Prostate gland (tissue), 2 donors: ENCODE measurements at regions not wholly inside any gene's neighbourhood (a gene's known extent, or its start where the extent isn't known, plus 50 kb on each side); places are given as distances from the start of the nearest gene placed in this dataset.

ENCODE experiments used
- DNase-seq: peaks from one replicate; pipeline ENCODE4 v3.0.0-alpha.2; 2019; ENCODE audit warnings: low spot score
- H3K27ac ChIP-seq, 2 donors: fragments of 200-600 bp; sonication (generic); 2 replicates each; pipeline ENCODE4 v1.5.1; 2017 to 2019
- H3K27me3 ChIP-seq: fragments of 200-600 bp; sonication (generic); replicated peaks from 2 replicates; pipeline ENCODE4 v1.5.1; 2019; ENCODE audit not compliant: insufficient read depth
- H3K36me3 ChIP-seq, 2 donors: fragments of 200-600 bp; sonication (generic); 1 replicate in 1 of 2; 2 replicates in 1 of 2; pipeline versions ENCODE4 v1.5.1 to v1.8.1; 2017 to 2019
- H3K4me1 ChIP-seq: fragments of 200-600 bp; sonication (generic); replicated peaks from 2 replicates; pipeline ENCODE4 v1.5.1; 2019
- H3K4me3 ChIP-seq, 2 donors: fragments of 200-600 bp; sonication (generic); 2 replicates each; pipeline ENCODE4 v1.5.1; 2017 to 2019
- H3K9me3 ChIP-seq: fragments of 200-600 bp; sonication (generic); 2 replicates; pipeline ENCODE4 v1.5.1; 2017
- CTCF ChIP-seq, 4 experiments: fragments of 200-600 bp in 2 of 4; fragments of 450-650 bp in 2 of 4; sonication (generic) in 2 of 4; IDR thresholded peaks; 1 replicate in 3 of 4; 2 replicates in 1 of 4; pipeline ENCODE4 v1.5.1; 2016 to 2019; ENCODE audit warnings: antibody characterized with exemption in 4 of 4, mild to moderate bottlenecking in 2 of 4, moderate library complexity in 2 of 4
- POLR2A ChIP-seq: fragments of 450-650 bp; IDR thresholded peaks from one replicate; pipeline ENCODE4 v1.6.1; 2016; ENCODE audit warnings: antibody characterized with exemption, mild to moderate bottlenecking
- POLR2AphosphoS5 ChIP-seq: sonication (generic); formaldehyde crosslinking; IDR thresholded peaks from one replicate; pipeline ENCODE4 v1.6.1; 2017; ENCODE audit warnings: antibody characterized with exemption
- whole genome bisulfite sequencing: methylation state at CpG from one replicate; pipeline ENCODE4 v1.1.5; 2018; 5-methylcytosine and 5-hydroxymethylcytosine counted together
- intact Hi-C: fragments of 100-400 bp; cut with DNase I; formaldehyde crosslinking; loops from one replicate; pipeline ENCODE4 v1.14.2; 2022

GRCh38 chr12:84641940-84642545 is 270.6 kb downstream of the SLC6A15 start:
- DNase-seq: no peak
- H3K4me1 ChIP-seq: no peaks in the 10 kb centered on the region
- TF ChIP-seq POLR2AphosphoS5: no peak
- no peak for TF ChIP-seq CTCF (IDR thresholded peaks at IDR 0.05)
- no peak for TF ChIP-seq POLR2A
- WGBS: 65% methylated on average over 2 of the region's 2 CpGs
- no peak overlapping the region for H3K27ac ChIP-seq
- H3K27me3 ChIP-seq: no peaks in the 10 kb centered on the region
- no peaks in the 10 kb centered on the region for H3K36me3 ChIP-seq
- no peaks in the 10 kb centered on the region for H3K9me3 ChIP-seq
- no peak overlapping the region for H3K4me3 ChIP-seq
- intact Hi-C loops: no loop called here

GRCh38 chr12:84638811-84639368 is 273.7 kb downstream of the SLC6A15 start:
- 86% methylated on average over 2 of the region's 2 CpGs for WGBS
- intact Hi-C loops: no loop called here
- Histone ChIP-seq H3K4me3 (no peak overlapping the region), H3K27ac (no peak overlapping the region), H3K4me1 (no peaks in the 10 kb centered on the region), H3K27me3 (no peaks in the 10 kb centered on the region), H3K36me3 (no peaks in the 10 kb centered on the region), H3K9me3 (no peaks in the 10 kb centered on the region)
- no peak for DNase-seq
- TF ChIP-seq CTCF (IDR thresholded peaks at IDR 0.05) (no peak), POLR2A (no peak), POLR2AphosphoS5 (no peak)

- Histone ChIP-seq H3K4me1 (no peaks in the 10 kb centered on the region), H3K27ac (no peak overlapping the region), H3K9me3 (no peaks in the 10 kb centered on the region), H3K27me3 (no peaks in the 10 kb centered on the region), H3K4me3 (no peak overlapping the region), H3K36me3 (no peaks in the 10 kb centered on the region)
- intact Hi-C loops: no loop called here
- TF ChIP-seq POLR2A (no peak), POLR2AphosphoS5 (no peak), CTCF (IDR thresholded peaks at IDR 0.05) (no peak)
- DNase-seq: no peak
Measured at GRCh38 chr12:84637926-84638325, 274.7 kb downstream of the SLC6A15 start.

GRCh38 chr12:84636801-84637290 is 275.8 kb downstream of the SLC6A15 start:
- Histone ChIP-seq H3K36me3 (no peaks in the 10 kb centered on the region), H3K9me3 (no peaks in the 10 kb centered on the region), H3K4me1 (no peaks in the 10 kb centered on the region), H3K27me3 (no peaks in the 10 kb centered on the region), H3K27ac (no peak overlapping the region), H3K4me3 (no peak overlapping the region)
- no peak for TF ChIP-seq POLR2A
- TF ChIP-seq CTCF (IDR thresholded peaks at IDR 0.05): no peak
- TF ChIP-seq POLR2AphosphoS5: no peak
- DNase-seq: no peak
- intact Hi-C loops: no loop called here

- H3K27me3 ChIP-seq: no peaks in the 10 kb centered on the region
- TF ChIP-seq POLR2A (no peak), POLR2AphosphoS5 (no peak), CTCF (IDR thresholded peaks at IDR 0.05) (no peak)
- no peaks in the 10 kb centered on the region for H3K9me3 ChIP-seq
- WGBS: 78% methylated on average over 4 of the region's 4 CpGs
- H3K27ac ChIP-seq: no peak overlapping the region
- intact Hi-C loops: no loop called here
- DNase-seq: no peak
- no peaks in the 10 kb centered on the region for H3K4me1 ChIP-seq
- no peak overlapping the region for H3K4me3 ChIP-seq
- no peaks in the 10 kb centered on the region for H3K36me3 ChIP-seq
Measured at GRCh38 chr12:84634526-84634925, 278.1 kb downstream of the SLC6A15 start.
